ENCODE measurements at regions not wholly inside any gene's neighbourhood (a gene's known extent, or its start where the extent isn't known, plus 50 kb on each side); places are given as distances from the start of the nearest gene placed in this dataset.

- no peak for TF ChIP-seq POLR2A (IDR thresholded peaks at IDR 0.05)
- TF ChIP-seq CTCF (IDR thresholded peaks at IDR 0.05): no peak
Observed at GRCh38 chr1:81577004-81577697, 223.6 kb upstream of the ADGRL2 start.
